HS-5 (cell line): ENCODE measurements at regions not wholly inside any gene's neighbourhood (a gene's known extent, or its start where the extent isn't known, plus 50 kb on each side); places are given as distances from the start of the nearest gene placed in this dataset.

Experiments used
- DNase-seq: peaks from one replicate; pipeline ENCODE4 v3.0.0-alpha.2; 2012; ENCODE audit warnings: low read depth

- DNase-seq: no peak
Observed at GRCh38 chr6:156189195-156189594, 588.0 kb upstream of the ARID1B start.

DNA sequence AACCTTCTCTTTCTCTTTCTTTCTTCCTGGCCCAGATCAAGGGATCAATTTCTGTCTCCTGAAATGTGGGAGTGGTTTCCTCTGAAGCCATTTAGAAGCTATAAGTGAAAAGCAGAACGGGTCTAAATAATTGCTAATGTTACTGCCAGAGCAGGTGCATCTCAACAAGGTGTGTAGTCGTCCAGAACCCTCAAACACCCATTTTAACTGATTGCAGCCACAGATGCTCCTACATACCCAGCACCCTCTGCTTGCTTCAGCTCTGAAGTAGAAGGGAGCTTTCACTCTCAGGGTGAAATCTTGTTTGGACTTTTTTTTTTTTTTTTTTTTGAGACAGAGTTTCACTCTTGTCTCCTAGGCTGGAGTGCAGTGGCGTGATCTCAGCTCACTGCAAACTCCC, 592.1 kb upstream of the ARID1B start:
- no peak for DNase-seq

GRCh38 chr6:156183678-156184077, 593.5 kb upstream of the ARID1B start:
- DNase-seq: no peak

DNA sequence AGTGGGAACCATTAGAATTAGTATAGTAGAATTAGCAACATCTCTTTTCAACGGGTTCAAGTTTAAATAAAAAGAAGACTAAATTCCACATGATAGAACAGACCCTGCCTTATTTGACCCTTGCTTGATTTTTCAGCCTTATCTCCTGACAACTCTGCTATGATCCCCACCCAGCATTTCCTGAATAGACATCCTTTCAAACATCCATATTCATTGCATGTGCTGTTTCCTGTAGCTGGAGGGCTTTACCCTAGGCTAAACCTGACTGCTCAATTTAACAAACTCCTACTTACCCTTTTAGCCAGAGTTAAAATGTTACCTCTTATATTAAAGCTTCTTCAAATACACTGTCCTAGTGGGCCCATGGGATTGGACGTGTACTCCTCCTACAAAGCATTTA, 594.8 kb upstream of the ARID1B start:
- DNase-seq: no peak

- DNase-seq: no peak
Observed at GRCh38 chr6:156181506-156181905, 595.7 kb upstream of the ARID1B start.

GRCh38 chr6:156175971-156176421, 601.2 kb upstream of the ARID1B start:
- no peak for DNase-seq

GRCh38 chr6:156175433-156175832, 601.7 kb upstream of the ARID1B start:
- DNase-seq: no peak

- DNase-seq: peak; percentile 10
Observed at GRCh38 chr6:156174031-156174890, 602.9 kb upstream of the ARID1B start.

GRCh38 chr6:156169371-156169770, 607.8 kb upstream of the ARID1B start:
- no peak for DNase-seq

DNA sequence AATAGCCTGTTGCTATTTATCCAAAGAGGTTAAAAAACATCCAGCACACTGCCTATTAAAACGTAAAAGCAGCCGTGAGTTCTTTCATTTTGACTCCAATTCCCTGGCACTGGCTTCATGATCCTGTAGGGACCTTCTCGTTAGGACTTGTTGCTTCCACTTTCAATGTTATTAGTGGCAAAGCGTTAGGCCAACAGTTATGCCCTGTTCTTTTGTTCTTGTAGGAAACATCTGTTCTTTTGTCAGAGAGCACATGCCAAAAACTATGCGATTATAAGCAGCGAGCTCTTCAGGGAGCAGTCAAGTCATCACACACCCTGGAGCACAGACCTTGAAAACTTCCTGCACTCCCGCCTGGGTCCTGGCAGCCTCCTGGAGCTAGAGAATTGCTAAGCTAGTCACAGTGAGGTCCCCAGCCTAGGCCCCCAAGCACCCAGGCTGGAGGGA, 609.5 kb upstream of the ARID1B start:
- DNase-seq: no peak

- no peak for DNase-seq
Observed at GRCh38 chr6:156167016-156167624, 610.1 kb upstream of the ARID1B start.

DNA sequence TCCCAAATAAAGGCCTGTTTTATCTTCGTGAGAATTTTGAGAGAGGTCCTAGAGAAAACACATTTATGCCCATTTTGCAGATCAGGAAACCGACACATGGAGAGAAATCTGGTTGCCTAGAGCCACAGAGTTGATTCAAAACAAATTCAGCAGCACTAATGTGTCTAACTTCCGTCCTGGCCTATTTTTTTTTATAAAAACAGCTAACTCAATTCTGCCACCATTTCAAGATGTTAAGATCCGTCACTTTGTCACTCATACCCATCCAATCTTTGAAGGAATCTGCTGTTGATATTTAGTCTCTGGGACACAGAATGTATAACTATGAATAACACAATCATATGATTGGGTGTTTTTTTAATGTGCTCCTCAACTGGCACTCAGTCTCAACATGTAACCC, 611.1 kb upstream of the ARID1B start:
- no peak for DNase-seq

- no peak for DNase-seq
Observed at GRCh38 chr6:156164701-156165452, 612.3 kb upstream of the ARID1B start.

DNA sequence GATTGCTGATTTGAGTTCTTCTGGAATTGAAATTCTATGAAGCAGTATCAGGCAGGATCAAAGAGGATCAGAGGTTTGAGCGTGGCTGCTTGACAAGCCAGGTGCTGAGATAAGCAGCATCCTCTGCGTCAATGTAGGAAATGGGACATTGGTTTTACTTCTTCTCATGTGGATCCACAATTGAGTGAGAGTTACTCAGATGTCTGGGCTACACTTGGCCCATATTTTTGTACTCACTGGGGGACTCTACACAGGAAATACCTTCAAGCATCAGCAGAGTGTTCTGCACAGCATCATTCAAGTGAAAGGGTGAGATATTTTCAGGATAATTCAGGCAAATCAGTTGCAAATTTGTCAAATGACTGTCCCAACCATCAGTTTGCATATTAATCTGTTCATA, 613.9 kb upstream of the ARID1B start:
- DNase-seq: no peak

- no peak for DNase-seq
Observed at GRCh38 chr6:156161471-156161870, 615.7 kb upstream of the ARID1B start.

GRCh38 chr6:156160795-156161165, 616.4 kb upstream of the ARID1B start:
- no peak for DNase-seq

GRCh38 chr6:156160007-156160794, 617.0 kb upstream of the ARID1B start:
- no peak for DNase-seq

- peak; percentile 25 for DNase-seq
Observed at GRCh38 chr6:156154896-156155295, 622.3 kb upstream of the ARID1B start.

GRCh38 chr6:156150391-156150790, 626.8 kb upstream of the ARID1B start:
- DNase-seq: no peak

DNA sequence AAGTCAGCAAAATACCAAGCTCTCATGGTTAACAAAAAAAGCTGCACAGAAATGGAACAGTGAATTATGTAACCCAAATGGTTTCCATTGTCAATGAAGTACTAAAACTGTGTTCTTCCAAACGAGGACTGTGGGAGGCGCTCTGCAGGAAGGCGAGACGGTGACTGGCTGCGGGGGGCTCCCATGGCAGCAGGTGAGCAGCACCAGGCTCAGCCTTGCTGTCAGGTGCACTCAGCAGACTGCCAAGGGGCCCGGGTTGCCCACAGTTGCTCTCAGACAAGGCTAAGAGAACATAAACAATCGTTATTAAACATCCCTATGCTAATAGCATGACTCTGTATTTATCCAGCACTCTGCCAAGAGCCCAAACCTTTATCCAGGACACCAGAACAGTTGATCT, 630.3 kb upstream of the ARID1B start:
- no peak for DNase-seq

DNA sequence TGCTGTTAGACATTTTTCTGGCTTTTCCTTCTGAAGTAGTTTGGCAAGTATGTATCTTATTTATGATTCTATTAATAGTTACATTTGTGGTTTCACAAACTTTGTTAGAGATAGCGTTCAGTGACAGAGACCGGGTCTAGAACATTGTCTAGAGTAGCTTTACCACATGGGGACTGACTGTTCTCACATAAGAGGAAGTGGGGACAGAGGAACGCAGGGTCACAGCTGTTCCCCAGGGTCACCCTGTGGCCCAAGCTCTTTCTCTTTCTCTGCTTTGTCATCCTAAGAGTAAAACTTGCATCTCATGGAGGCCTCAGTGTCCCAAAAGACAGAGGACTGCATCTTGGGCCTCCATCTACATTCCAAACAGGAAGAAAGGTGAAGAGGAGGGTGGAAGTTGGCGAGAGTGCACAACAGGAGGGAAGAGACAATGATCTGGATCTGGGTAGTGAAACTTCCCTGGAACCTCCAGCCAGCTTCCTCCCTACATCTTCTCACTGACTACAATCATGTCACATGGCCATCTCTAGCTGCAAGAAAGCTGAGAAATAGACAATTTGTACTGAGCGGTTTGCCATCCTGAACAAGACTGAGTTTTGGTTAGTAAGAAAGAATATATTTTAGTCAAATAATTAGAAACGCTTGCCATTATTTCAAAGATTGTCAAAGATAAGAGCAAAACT, 645.8 kb upstream of the ARID1B start:
- DNase-seq: no peak
